HAP-1 (cell line): ENCODE measurements at regions not wholly inside any gene's neighbourhood (a gene's known extent, or its start where the extent isn't known, plus 50 kb on each side); places are given as distances from the start of the nearest gene placed in this dataset.
"Not testable (repeated sequence)": the region's sequence is repeated elsewhere in the genome, so short reads cannot be mapped to it uniquely, and the experiment has no call there.

Experiments
- DNase-seq, 2 experiments: peaks; one replicate each; pipeline ENCODE4 v3.0.0-alpha.2; 2016 to 2020; ENCODE audit warnings: low spot score in 2 of 2
- H3K27me3 ChIP-seq: fragments of 250-450 bp; sonication (Bioruptor Pico); 2 replicates; pipeline ENCODE4 v1.5.1; 2020; ENCODE audit warnings: low read depth, mild to moderate bottlenecking, moderate library complexity
- H3K36me3 ChIP-seq: fragments of 250-450 bp; sonication (Bioruptor Pico); replicated peaks from 2 replicates; pipeline ENCODE4 v1.5.1; 2020; ENCODE audit warnings: mild to moderate bottlenecking
- H3K4me1 ChIP-seq: fragments of 250-450 bp; sonication (Bioruptor Pico); 2 replicates; pipeline ENCODE4 v1.5.1; 2020; ENCODE audit warnings: mild to moderate bottlenecking
- H3K4me3 ChIP-seq: fragments of 250-450 bp; sonication (Bioruptor Pico); 2 replicates; pipeline ENCODE4 v1.5.1; 2020; ENCODE audit warnings: mild to moderate bottlenecking, moderate library complexity
- H3K9me3 ChIP-seq: fragments of 250-450 bp; sonication (Bioruptor Pico); 2 replicates; pipeline ENCODE4 v1.5.1; 2020; ENCODE audit warnings: mild to moderate bottlenecking, moderate library complexity
- in situ Hi-C: fragments of 300-500 bp; cut with MboI; formaldehyde crosslinking; loops from 3 replicates; pipeline ENCODE4 v1.14.3; 2020; ENCODE audit warnings: low sequenced_read_pairs, inconsistent platforms, mixed read lengths

DNA sequence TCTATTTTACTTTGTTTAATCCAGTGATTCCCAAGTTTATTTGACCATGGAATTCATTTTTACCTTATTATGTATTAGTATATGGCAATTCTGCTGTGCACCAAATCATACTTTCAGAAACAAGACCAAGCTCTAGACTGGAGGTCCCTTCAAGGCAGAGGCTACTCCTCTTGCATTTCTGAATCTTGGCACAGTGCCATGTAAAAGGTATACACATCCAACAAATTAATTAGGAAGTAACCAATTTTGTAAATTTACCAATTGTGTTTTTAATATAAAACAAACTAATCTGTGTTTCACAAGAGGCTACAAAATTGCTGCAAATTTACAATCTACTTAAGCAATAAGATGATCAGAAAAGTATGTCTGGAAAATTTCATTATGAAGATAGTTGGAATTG is 712.2 kb upstream of the HS3ST1 start:
- DNase-seq = no peak
- H3K9me3 ChIP-seq = no peaks in the 10 kb centered on the region; the same call in 1 of the 2 replicates
- no peaks in the 10 kb centered on the region for H3K36me3 ChIP-seq
- H3K4me1 ChIP-seq = no peaks in the 10 kb centered on the region
- no peak overlapping the region for H3K4me3 ChIP-seq
- H3K27me3 ChIP-seq = no peaks in the 10 kb centered on the region
- in situ Hi-C loops = no loop called here

GRCh38 chr4:12139296-12139695 is 710.6 kb upstream of the HS3ST1 start:
- DNase-seq = no peak
- H3K36me3 ChIP-seq = no peaks in the 10 kb centered on the region
- no peak overlapping the region for H3K4me3 ChIP-seq
- no peaks in the 10 kb centered on the region for H3K4me1 ChIP-seq
- no peaks in the 10 kb centered on the region; the same call in 1 of the 2 replicates for H3K9me3 ChIP-seq
- H3K27me3 ChIP-seq = no peaks in the 10 kb centered on the region
- in situ Hi-C loops = no loop called here

DNA sequence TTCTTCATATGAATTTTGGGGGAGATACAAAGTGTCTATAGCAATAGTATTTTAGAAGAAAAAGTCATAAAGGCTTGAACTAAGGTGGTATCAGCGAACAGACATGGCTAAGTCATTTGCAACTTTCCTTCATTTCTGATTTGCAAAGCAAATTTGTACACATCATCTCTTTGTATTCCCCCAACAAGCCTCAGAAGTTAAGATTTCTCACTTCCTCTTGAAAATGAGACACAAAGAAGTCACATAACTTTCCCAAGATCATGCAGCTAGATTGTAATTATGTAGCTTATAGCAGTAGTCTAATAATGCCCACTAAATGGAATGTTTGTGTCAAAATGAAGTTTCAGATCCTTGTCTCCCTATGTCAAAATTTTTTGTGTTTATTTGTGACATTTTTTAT is 709.8 kb upstream of the HS3ST1 start:
- in situ Hi-C loops = no loop called here
- H3K4me3 ChIP-seq = no peak overlapping the region

DNA sequence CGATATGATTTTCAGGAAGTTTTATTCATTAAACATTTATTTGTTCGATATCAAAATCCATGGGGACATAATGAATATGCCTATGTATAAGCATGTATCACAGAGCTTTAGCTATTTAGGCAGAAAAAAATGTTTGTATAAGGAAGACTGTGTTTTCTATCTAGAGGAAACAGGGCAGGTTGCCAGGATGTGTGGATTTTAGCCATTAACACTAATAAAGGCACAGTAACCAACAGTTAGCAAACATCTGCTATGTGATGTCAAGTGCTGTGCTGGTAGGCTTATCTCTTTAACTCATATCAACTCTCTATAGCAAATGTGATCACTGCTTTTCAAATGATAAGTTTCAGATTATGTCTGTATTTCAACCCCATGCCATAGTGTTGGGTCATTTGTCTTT is 708.9 kb upstream of the HS3ST1 start:
- no peak for DNase-seq
- Histone ChIP-seq H3K9me3 (no peaks in the 10 kb centered on the region; the same call in 1 of the 2 replicates), H3K36me3 (no peaks in the 10 kb centered on the region), H3K4me3 (no peak overlapping the region), H3K4me1 (no peaks in the 10 kb centered on the region), H3K27me3 (no peaks in the 10 kb centered on the region)
- in situ Hi-C loops = no loop called here

More for the DNA sequence above, 709.8 kb upstream of the HS3ST1 start:
- H3K27me3 ChIP-seq = no peaks in the 10 kb centered on the region
- H3K4me1 ChIP-seq = no peaks in the 10 kb centered on the region
- DNase-seq = no peak
- H3K36me3 ChIP-seq = no peaks in the 10 kb centered on the region
- no peaks in the 10 kb centered on the region; the same call in 1 of the 2 replicates for H3K9me3 ChIP-seq

DNA sequence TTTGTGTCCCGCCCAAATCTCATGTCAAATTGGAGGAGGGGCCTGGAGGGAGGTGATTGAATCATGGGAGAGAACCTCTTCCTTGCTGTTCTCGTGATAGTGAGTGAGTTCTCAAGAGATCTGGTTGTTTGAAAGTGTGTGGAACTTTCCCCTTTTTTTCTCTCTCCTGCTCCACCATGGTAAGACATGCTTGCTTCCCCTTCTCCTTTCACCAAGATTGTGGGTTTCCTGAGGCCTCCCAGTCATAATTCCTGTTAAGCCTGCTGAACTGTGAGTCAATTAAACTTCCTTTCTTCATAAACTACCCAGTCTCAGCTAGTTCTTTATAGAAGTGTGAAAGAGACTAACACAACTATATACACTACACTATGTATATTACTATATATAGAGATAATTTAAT is 697.8 kb upstream of the HS3ST1 start:
- in situ Hi-C loops = no loop called here
- H3K4me3 ChIP-seq = no peak overlapping the region
- DNase-seq = no peak
- no peaks in the 10 kb centered on the region for H3K27me3 ChIP-seq
- H3K4me1 ChIP-seq = no peaks in the 10 kb centered on the region
- no peaks in the 10 kb centered on the region for H3K9me3 ChIP-seq
- H3K36me3 ChIP-seq = no peaks in the 10 kb centered on the region

DNA sequence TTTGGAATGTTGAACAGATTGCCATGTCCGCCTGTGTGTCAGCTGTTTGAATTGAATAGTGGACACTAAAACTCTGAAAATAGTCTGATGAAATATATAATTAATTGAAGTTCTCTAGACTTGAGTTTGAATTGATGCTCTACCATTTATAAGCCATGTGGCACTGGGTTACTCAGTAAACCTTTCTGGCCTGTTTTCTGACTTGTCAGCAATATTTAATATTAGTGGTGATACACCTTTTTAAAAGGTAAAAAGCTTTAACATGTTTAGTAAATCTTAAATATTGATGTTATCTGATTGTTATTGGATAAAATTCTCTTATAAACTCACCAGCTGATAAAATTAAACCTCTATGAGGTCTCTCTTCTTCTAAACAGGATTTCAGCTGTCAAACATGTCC is 695.4 kb upstream of the HS3ST1 start:
- Histone ChIP-seq H3K4me3 (no peak overlapping the region), H3K9me3 (no peaks in the 10 kb centered on the region), H3K36me3 (no peaks in the 10 kb centered on the region), H3K4me1 (no peaks in the 10 kb centered on the region), H3K27me3 (no peaks in the 10 kb centered on the region)
- DNase-seq = no peak
- in situ Hi-C loops = no loop called here

- no peaks in the 10 kb centered on the region for H3K9me3 ChIP-seq
- H3K36me3 ChIP-seq = no peaks in the 10 kb centered on the region
- DNase-seq = no peak
- no peaks in the 10 kb centered on the region for H3K27me3 ChIP-seq
- no peaks in the 10 kb centered on the region for H3K4me1 ChIP-seq
- H3K4me3 ChIP-seq = no peak overlapping the region
- in situ Hi-C loops = no loop called here
Measured at GRCh38 chr4:12123707-12124106, 695.0 kb upstream of the HS3ST1 start.

DNA sequence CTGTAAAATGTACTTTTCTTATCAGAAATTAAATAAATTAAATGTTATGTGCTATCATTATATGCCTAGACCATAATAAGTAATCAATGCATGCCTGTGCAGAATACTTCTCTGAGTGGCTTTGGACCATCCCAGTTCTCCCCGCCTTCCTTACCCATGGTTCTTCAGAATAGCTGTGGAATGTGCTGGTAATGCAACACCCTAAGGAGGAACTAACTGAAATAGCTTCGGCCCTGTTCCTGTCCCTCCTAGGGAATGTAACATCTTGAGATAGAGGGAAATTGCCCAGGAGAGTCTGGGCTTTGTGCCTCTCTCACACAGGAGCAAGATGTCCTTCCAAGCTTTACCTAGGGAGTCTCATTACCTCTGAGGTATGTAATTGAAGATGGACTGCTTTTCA is 693.6 kb upstream of the HS3ST1 start:
- no peak for DNase-seq
- Histone ChIP-seq H3K36me3 (no peaks in the 10 kb centered on the region), H3K27me3 (no peaks in the 10 kb centered on the region), H3K4me1 (no peaks in the 10 kb centered on the region), H3K9me3 (no peaks in the 10 kb centered on the region), H3K4me3 (no peak overlapping the region)
- in situ Hi-C loops = no loop called here

- in situ Hi-C loops = no loop called here
- no peaks in the 10 kb centered on the region for H3K9me3 ChIP-seq
- H3K27me3 ChIP-seq = no peaks in the 10 kb centered on the region
- H3K36me3 ChIP-seq = no peaks in the 10 kb centered on the region
- no peak for DNase-seq
- H3K4me1 ChIP-seq = no peaks in the 10 kb centered on the region
- no peak overlapping the region for H3K4me3 ChIP-seq
Measured at GRCh38 chr4:12120968-12121367, 692.3 kb upstream of the HS3ST1 start.

DNA sequence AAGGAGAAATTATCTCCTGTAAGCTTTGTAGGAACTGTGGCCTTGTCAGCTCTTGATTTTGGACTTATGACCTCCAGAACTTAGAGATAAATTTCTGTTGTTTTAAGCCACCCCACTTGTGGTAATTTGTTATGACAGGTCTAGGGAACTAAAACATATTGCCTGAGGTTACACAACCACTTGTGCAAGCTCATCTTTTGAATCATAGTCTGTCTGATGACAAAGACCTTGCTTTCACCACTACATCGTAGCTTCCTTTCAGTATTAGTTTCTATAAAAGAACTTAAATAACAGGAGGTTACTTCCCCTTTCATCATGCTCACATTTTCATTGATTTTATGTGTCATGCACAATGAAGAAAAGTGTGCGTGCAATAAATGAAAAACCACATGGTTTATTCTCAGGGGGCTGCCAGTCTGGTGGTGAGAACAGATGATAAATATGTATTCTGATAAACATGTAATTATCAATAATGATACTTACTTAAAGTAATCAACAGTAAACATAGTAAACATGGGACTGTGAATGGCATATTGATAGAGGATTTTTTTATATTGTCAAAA is 690.0 kb upstream of the HS3ST1 start:
- Histone ChIP-seq H3K4me1 (no peaks in the 10 kb centered on the region), H3K4me3 (no peak overlapping the region), H3K36me3 (no peaks in the 10 kb centered on the region), H3K27me3 (no peaks in the 10 kb centered on the region), H3K9me3 (no peaks in the 10 kb centered on the region)
- no peak for DNase-seq
- in situ Hi-C loops = no loop called here

DNA sequence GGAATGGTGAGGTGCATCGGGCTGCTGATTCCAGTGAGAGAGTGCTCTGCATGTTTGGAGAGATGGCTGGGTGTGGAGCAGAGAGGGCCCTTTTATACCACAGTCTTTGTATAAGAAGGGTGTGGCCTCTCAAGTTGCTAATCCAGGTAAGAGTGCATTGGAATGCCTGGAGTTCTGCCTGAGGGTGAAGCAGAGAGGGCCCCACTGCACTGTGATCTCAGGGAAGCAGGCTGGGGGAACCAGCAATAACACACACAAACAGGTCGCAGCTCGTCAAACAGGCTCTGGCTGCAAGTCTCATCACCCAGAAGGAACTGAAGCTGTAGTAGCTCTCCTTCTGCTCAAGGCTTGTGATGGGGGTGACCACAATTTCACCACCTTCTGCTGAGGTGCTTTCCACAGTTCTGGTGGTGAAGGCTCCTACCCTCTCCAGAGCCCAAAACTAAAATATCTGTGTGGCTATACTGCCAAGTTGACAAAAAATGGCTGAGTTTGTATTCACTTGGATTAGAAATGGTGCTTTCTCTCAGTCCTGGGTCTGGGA is 687.4 kb upstream of the HS3ST1 start:
- in situ Hi-C loops = no loop called here
- Histone ChIP-seq H3K9me3 (no peaks in the 10 kb centered on the region), H3K27me3 (no peaks in the 10 kb centered on the region), H3K4me1 (no peaks in the 10 kb centered on the region), H3K36me3 (no peaks in the 10 kb centered on the region), H3K4me3 (no peak overlapping the region)
- DNase-seq = no peak

GRCh38 chr4:12110627-12111026 is 681.9 kb upstream of the HS3ST1 start:
- H3K9me3 ChIP-seq = peaks cover 3% of the 10 kb centered on the region; the same call in 1 of the 2 replicates
- in situ Hi-C loops = no loop called here
- DNase-seq = no peak
- no peak overlapping the region for H3K4me3 ChIP-seq
- H3K4me1 ChIP-seq = no peaks in the 10 kb centered on the region
- no peaks in the 10 kb centered on the region for H3K36me3 ChIP-seq
- no peaks in the 10 kb centered on the region for H3K27me3 ChIP-seq

DNA sequence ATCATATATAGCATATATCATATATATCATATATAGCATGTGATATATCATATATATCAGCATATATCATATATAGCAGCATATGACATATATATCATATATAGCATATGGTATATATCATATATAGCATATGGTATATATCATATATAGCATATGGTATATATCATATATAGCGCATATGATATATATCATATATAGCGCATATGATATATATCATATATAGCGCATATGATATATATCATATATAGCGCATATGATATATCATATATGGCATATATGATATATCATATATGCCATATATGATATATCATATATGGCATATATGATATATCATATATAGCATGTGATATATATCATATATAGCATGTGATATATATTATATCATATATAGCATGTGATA is 680.4 kb upstream of the HS3ST1 start:
- in situ Hi-C loops, H3K9me3 ChIP-seq, H3K36me3 ChIP-seq: not testable (repeated sequence)

DNA sequence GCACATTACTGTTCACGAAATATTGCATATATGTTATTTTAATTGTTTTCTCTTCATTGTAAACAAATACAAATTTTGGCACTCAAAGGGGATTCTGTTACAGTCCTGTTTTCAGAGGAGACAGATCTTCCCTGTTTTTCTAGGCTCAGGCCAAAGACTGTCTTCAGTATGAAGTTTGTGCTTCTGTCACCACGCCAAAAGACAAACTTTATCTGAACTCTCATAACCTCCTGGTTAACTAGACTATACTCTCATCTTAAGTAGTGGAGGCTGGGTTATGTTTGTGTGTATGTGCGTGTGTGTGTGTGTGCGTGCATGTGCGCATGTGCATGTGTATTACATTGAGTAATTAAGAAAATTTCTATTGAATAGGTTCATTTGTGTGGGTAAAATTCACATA is 676.8 kb upstream of the HS3ST1 start:
- in situ Hi-C loops = no loop called here
- H3K4me1 ChIP-seq = no peaks in the 10 kb centered on the region
- H3K36me3 ChIP-seq = no peaks in the 10 kb centered on the region
- DNase-seq = no peak
- H3K9me3 ChIP-seq = no peaks in the 10 kb centered on the region
- no peaks in the 10 kb centered on the region for H3K27me3 ChIP-seq
- H3K4me3 ChIP-seq = no peak overlapping the region

More for the DNA sequence above, 680.4 kb upstream of the HS3ST1 start:
- DNase-seq, H3K27me3 ChIP-seq, H3K4me1 ChIP-seq, H3K4me3 ChIP-seq: not testable (repeated sequence)

DNA sequence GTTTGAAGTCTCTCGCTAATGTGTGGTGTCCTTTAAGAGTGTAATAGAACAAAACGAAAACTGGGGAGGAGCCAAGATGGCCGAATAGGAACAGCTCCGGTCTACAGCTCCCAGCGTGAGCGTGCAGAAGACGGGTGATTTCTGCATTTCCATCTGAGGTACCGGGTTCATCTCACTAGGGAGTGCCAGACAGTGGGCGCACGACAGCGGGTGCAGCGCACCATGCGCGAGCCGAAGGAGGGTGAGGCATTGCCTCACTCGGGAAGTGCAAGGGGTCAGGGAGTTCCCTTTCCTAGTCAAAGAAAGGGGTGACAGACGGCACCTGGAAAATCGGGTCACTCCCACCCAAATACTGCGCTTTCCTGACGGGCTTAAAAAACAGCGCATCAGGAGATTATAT is 661.2 kb upstream of the HS3ST1 start:
- H3K9me3 ChIP-seq, DNase-seq, H3K27me3 ChIP-seq, H3K36me3 ChIP-seq, in situ Hi-C loops, H3K4me3 ChIP-seq, H3K4me1 ChIP-seq: not testable (repeated sequence)
